ENCODE measurements at regions not wholly inside any gene's neighbourhood (a gene's known extent, or its start where the extent isn't known, plus 50 kb on each side); places are given as distances from the start of the nearest gene placed in this dataset.
"Not testable (repeated sequence)": the region's sequence is repeated elsewhere in the genome, so short reads cannot be mapped to it uniquely, and the experiment has no call there.

GRCh38 chrX:56130436-56130835 lies 101.7 kb upstream of the KLF8 start:
- no peak for DNase-seq

GRCh38 chrX:56164135-56164534 lies 68.0 kb upstream of the KLF8 start:
- DNase-seq = not testable (repeated sequence)

Measured in NCI-H524 (cell line).